HCEC 1CT (cell line): ENCODE measurements at regions not wholly inside any gene's neighbourhood (a gene's known extent, or its start where the extent isn't known, plus 50 kb on each side); places are given as distances from the start of the nearest gene placed in this dataset.
"Not testable (repeated sequence)": the region's sequence is repeated elsewhere in the genome, so short reads cannot be mapped to it uniquely, and the experiment has no call there.

Source experiments
- DNase-seq: peaks from one replicate; pipeline ENCODE4 v3.0.0-alpha.2; 2017

GRCh38 chr3:18725668-18726407, 300.7 kb upstream of the SATB1 start:
- DNase-seq, result no peak

- no peak for DNase-seq
These were observed 299.3 kb upstream of the SATB1 start for GRCh38 chr3:18724456-18724855.

GRCh38 chr3:18723206-18723810, 298.2 kb upstream of the SATB1 start:
- DNase-seq, result no peak

- no peak for DNase-seq
These were observed 295.4 kb upstream of the SATB1 start for GRCh38 chr3:18720543-18720942.

- DNase-seq, result no peak
These were observed 292.5 kb upstream of the SATB1 start for GRCh38 chr3:18717598-18717997.

- no peak for DNase-seq
These were observed 291.7 kb upstream of the SATB1 start for GRCh38 chr3:18716821-18717220.

GRCh38 chr3:18716101-18716500, 291.0 kb upstream of the SATB1 start:
- DNase-seq, result no peak

GRCh38 chr3:18715208-18715607, 290.1 kb upstream of the SATB1 start:
- DNase-seq, result no peak

- no peak for DNase-seq
These were observed 288.4 kb upstream of the SATB1 start for GRCh38 chr3:18713577-18713951.

GRCh38 chr3:18712713-18713576, 287.8 kb upstream of the SATB1 start:
- no peak for DNase-seq

- no peak for DNase-seq
These were observed 279.2 kb upstream of the SATB1 start for GRCh38 chr3:18704326-18704725.

GRCh38 chr3:18703798-18704197, 278.7 kb upstream of the SATB1 start:
- DNase-seq, result no peak

- DNase-seq, result not testable (repeated sequence)
These were observed 268.6 kb upstream of the SATB1 start for GRCh38 chr3:18693588-18694329.

GRCh38 chr3:18687286-18687685, 262.1 kb upstream of the SATB1 start:
- DNase-seq, result no peak

GRCh38 chr3:18683900-18684299, 258.8 kb upstream of the SATB1 start:
- no peak for DNase-seq

- no peak for DNase-seq
These were observed 256.7 kb upstream of the SATB1 start for GRCh38 chr3:18681818-18682345.

GRCh38 chr3:18680758-18681157, 255.6 kb upstream of the SATB1 start:
- DNase-seq, result no peak

- DNase-seq, result no peak
These were observed 254.1 kb upstream of the SATB1 start for GRCh38 chr3:18679238-18679637.

- no peak for DNase-seq
These were observed 250.1 kb upstream of the SATB1 start for GRCh38 chr3:18675197-18675596.

- no peak for DNase-seq
These were observed 247.4 kb upstream of the SATB1 start for GRCh38 chr3:18672561-18672960.

GRCh38 chr3:18670759-18671158, 245.6 kb upstream of the SATB1 start:
- no peak for DNase-seq

GRCh38 chr3:18669374-18669773, 244.2 kb upstream of the SATB1 start:
- DNase-seq, result no peak

- DNase-seq, result no peak
These were observed 242.4 kb upstream of the SATB1 start for GRCh38 chr3:18667552-18667951.
